Transverse colon (tissue), 4 donors: ENCODE measurements at regions not wholly inside any gene's neighbourhood (a gene's known extent, or its start where the extent isn't known, plus 50 kb on each side); places are given as distances from the start of the nearest gene placed in this dataset.

ENCODE experiments used
- POLR2A ChIP-seq: fragments of 450-650 bp; IDR thresholded peaks from one replicate; pipeline ENCODE4 v1.6.1; 2016; ENCODE audit warnings: antibody characterized with exemption, mild to moderate bottlenecking, moderate library complexity
- POLR2AphosphoS5 ChIP-seq, 3 donors: sonication (generic); formaldehyde crosslinking; IDR thresholded peaks; one replicate each; pipeline ENCODE4 v1.6.1; 2016; ENCODE audit warnings: antibody characterized with exemption in 3 of 3
- TF ChIP-seq, protein P1 (sequence below), 5 experiments: fragments of 200-600 bp in 3 of 5; fragments of 450-650 bp in 2 of 5; sonication (generic) in 3 of 5; IDR thresholded peaks; 1 replicate in 2 of 5; 2 replicates in 3 of 5; pipeline ENCODE4 v1.5.1; 2016 to 2017; ENCODE audit warnings: antibody characterized with exemption in 5 of 5, inconsistent platforms in 3 of 5, mild to moderate bottlenecking in 2 of 5, moderate library complexity in 1 of 5

DNA sequence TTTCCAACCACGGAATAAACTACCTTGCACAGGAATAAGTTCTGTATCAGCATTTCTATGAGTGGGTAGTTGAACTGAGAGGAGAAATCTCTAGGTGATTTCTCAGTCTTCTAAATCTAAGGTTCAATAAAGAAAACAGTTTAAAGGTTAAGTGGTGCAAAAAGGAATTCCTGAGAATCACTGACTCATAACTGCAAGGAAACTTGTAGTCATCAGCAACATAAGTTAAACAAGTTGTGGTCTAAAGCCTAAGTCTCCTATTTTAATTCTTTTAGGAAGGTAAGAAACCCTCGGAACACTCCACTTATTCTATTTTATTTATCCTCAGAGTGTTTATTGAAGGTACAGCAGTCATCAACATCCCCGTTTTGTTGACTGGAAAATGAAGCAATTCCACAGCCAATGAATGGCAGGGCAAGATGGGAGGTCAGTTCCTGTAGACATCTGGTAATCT lies 92.4 kb upstream of the PIK3CG start:
- TF ChIP-seq, protein P1, sequence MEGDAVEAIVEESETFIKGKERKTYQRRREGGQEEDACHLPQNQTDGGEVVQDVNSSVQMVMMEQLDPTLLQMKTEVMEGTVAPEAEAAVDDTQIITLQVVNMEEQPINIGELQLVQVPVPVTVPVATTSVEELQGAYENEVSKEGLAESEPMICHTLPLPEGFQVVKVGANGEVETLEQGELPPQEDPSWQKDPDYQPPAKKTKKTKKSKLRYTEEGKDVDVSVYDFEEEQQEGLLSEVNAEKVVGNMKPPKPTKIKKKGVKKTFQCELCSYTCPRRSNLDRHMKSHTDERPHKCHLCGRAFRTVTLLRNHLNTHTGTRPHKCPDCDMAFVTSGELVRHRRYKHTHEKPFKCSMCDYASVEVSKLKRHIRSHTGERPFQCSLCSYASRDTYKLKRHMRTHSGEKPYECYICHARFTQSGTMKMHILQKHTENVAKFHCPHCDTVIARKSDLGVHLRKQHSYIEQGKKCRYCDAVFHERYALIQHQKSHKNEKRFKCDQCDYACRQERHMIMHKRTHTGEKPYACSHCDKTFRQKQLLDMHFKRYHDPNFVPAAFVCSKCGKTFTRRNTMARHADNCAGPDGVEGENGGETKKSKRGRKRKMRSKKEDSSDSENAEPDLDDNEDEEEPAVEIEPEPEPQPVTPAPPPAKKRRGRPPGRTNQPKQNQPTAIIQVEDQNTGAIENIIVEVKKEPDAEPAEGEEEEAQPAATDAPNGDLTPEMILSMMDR (IDR thresholded peaks at IDR 0.05), result no peak
- TF ChIP-seq POLR2A (no peak), POLR2AphosphoS5 (IDR thresholded peaks at IDR 0.05) (peak in 1 of 3 donors; percentile 7)
